ENCODE measurements at regions not wholly inside any gene's neighbourhood (a gene's known extent, or its start where the extent isn't known, plus 50 kb on each side); places are given as distances from the start of the nearest gene placed in this dataset.

DNA sequence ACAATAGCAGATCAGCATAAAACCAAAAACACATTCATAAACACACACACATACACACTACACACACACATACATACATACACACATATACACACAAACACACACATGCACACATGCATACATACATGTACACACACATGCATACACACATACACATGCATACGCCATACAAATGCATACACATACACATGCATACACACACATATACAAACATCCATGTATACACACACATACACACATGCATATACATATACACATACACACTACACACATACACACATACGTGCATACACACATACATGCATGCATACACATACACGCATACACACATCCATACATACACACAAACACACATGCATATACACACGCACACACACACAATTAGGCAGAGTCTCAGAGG is 490.1 kb downstream of the TNS1 start:
- TF ChIP-seq POLR2A (IDR thresholded peaks at IDR 0.05) (no peak), EP300 (IDR thresholded peaks at IDR 0.05) (no peak), POLR2AphosphoS5 (IDR thresholded peaks at IDR 0.05) (no peak)
- TF ChIP-seq, protein P1, sequence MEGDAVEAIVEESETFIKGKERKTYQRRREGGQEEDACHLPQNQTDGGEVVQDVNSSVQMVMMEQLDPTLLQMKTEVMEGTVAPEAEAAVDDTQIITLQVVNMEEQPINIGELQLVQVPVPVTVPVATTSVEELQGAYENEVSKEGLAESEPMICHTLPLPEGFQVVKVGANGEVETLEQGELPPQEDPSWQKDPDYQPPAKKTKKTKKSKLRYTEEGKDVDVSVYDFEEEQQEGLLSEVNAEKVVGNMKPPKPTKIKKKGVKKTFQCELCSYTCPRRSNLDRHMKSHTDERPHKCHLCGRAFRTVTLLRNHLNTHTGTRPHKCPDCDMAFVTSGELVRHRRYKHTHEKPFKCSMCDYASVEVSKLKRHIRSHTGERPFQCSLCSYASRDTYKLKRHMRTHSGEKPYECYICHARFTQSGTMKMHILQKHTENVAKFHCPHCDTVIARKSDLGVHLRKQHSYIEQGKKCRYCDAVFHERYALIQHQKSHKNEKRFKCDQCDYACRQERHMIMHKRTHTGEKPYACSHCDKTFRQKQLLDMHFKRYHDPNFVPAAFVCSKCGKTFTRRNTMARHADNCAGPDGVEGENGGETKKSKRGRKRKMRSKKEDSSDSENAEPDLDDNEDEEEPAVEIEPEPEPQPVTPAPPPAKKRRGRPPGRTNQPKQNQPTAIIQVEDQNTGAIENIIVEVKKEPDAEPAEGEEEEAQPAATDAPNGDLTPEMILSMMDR (IDR thresholded peaks at IDR 0.05): no peak
